ENCODE measurements at regions not wholly inside any gene's neighbourhood (a gene's known extent, or its start where the extent isn't known, plus 50 kb on each side); places are given as distances from the start of the nearest gene placed in this dataset.

GRCh38 chr16:86079255-86079885 lies 180.4 kb downstream of the IRF8 start:
- H3K27me3 Mint-ChIP-seq (ENCODE audit: low read depth in 3 of 3) = peaks cover 14 to 23% (median 19%) of the 10 kb centered on the region in 3 donors
- 93% methylated on average over 15 of the region's 15 CpGs for WGBS (ENCODE audit: insufficient coverage)
- H3K9me3 Mint-ChIP-seq = peaks cover 0 to 1% (median 0%) of the 10 kb centered on the region in 7 donors
- Histone ChIP-seq H3K9ac (ENCODE audit: insufficient read depth, low read length, poor library complexity, severe bottlenecking) (no peak overlapping the region), H3K4me1 (ENCODE audit: control insufficient read depth in 1 of 2, insufficient read depth in 2 of 2, low read length in 2 of 2) (no peaks in the 10 kb centered on the region), H3K27ac (ENCODE audit: low read depth in 1 of 2, low read length in 2 of 2) (no peak overlapping the region), H2AFZ (ENCODE audit: insufficient read depth, low read depth, low read length, poor library complexity, severe bottlenecking) (no peak overlapping the region), H3K4me2 (replicated peaks; ENCODE audit: extremely low read depth, low read length, poor library complexity, severe bottlenecking) (no peak overlapping the region), H3K4me3 (replicated peaks in 1 of 3; ENCODE audit: low read depth in 2 of 3, low read length in 3 of 3) (no peak overlapping the region), H3K9me3 (replicated peaks in 1 of 2; ENCODE audit: control insufficient read depth in 1 of 2, insufficient read depth in 1 of 2, low read length in 2 of 2) (no peaks in the 10 kb centered on the region), H3K36me3 (replicated peaks in 1 of 2; ENCODE audit: control insufficient read depth in 1 of 2, insufficient read depth in 2 of 2, low read length in 2 of 2) (no peaks in the 10 kb centered on the region), H3K27me3 (ENCODE audit: control insufficient read depth in 2 of 2, insufficient read depth in 2 of 2, low read length in 2 of 2) (peaks cover 0 to 5% of the 10 kb centered on the region in 2 donors), H3K79me2 (ENCODE audit: insufficient read depth, low read length) (no peaks in the 10 kb centered on the region), H4K20me1 (ENCODE audit: insufficient read depth, low read length) (no peaks in the 10 kb centered on the region)
- H3K36me3 Mint-ChIP-seq = no peaks in the 10 kb centered on the region
- H3K27ac Mint-ChIP-seq = no peak overlapping the region
- intact Hi-C loops (cut with micrococcal nuclease) = no loop called here
- H3K4me1 Mint-ChIP-seq = no peaks in the 10 kb centered on the region
- no peak overlapping the region for H3K4me3 Mint-ChIP-seq
- no peak for DNase-seq
- no peak for TF ChIP-seq CTCF (IDR thresholded peaks at IDR 0.05)

GRCh38 chr16:86080131-86080875 lies 181.3 kb downstream of the IRF8 start:
- no peaks in the 10 kb centered on the region for H3K36me3 ChIP-seq (replicated peaks in 1 of 2; ENCODE audit: control insufficient read depth in 1 of 2, insufficient read depth in 2 of 2, low read length in 2 of 2)
- H3K9ac ChIP-seq (ENCODE audit: insufficient read depth, low read length, poor library complexity, severe bottlenecking) = no peak overlapping the region
- no peaks in the 10 kb centered on the region for H3K36me3 Mint-ChIP-seq
- H3K4me1 Mint-ChIP-seq = no peaks in the 10 kb centered on the region
- H3K4me1 ChIP-seq (ENCODE audit: control insufficient read depth in 1 of 2, insufficient read depth in 2 of 2, low read length in 2 of 2) = no peaks in the 10 kb centered on the region
- H3K9me3 ChIP-seq (replicated peaks in 1 of 2; ENCODE audit: control insufficient read depth in 1 of 2, insufficient read depth in 1 of 2, low read length in 2 of 2) = no peaks in the 10 kb centered on the region
- H3K27ac Mint-ChIP-seq = no peak overlapping the region
- H3K27ac ChIP-seq (ENCODE audit: low read depth in 1 of 2, low read length in 2 of 2) = no peak overlapping the region
- intact Hi-C loops (cut with micrococcal nuclease) = no loop called here
- H3K4me2 ChIP-seq (replicated peaks; ENCODE audit: extremely low read depth, low read length, poor library complexity, severe bottlenecking) = no peak overlapping the region
- H2AFZ ChIP-seq (ENCODE audit: insufficient read depth, low read depth, low read length, poor library complexity, severe bottlenecking) = no peak overlapping the region
- H3K27me3 ChIP-seq (ENCODE audit: control insufficient read depth in 2 of 2, insufficient read depth in 2 of 2, low read length in 2 of 2) = peaks cover 0 to 5% of the 10 kb centered on the region in 2 donors
- no peak for DNase-seq
- TF ChIP-seq CTCF (IDR thresholded peaks at IDR 0.05) = no peak
- H4K20me1 ChIP-seq (ENCODE audit: insufficient read depth, low read length) = no peaks in the 10 kb centered on the region
- no peak overlapping the region for H3K4me3 ChIP-seq (replicated peaks in 1 of 3; ENCODE audit: low read depth in 2 of 3, low read length in 3 of 3)
- H3K79me2 ChIP-seq (ENCODE audit: insufficient read depth, low read length) = no peaks in the 10 kb centered on the region
- WGBS (ENCODE audit: insufficient coverage) = 48% methylated on average over 9 of the region's 13 CpGs
- H3K27me3 Mint-ChIP-seq (ENCODE audit: low read depth in 3 of 3) = peaks cover 14 to 20% (median 16%) of the 10 kb centered on the region in 3 donors
- H3K9me3 Mint-ChIP-seq = peaks cover 0 to 1% (median 0%) of the 10 kb centered on the region in 7 donors
- peak overlapping the region in 1 of 2 donors; percentile 15 for H3K4me3 Mint-ChIP-seq
